ENCODE measurements at regions not wholly inside any gene's neighbourhood (a gene's known extent, or its start where the extent isn't known, plus 50 kb on each side); places are given as distances from the start of the nearest gene placed in this dataset.

DNA sequence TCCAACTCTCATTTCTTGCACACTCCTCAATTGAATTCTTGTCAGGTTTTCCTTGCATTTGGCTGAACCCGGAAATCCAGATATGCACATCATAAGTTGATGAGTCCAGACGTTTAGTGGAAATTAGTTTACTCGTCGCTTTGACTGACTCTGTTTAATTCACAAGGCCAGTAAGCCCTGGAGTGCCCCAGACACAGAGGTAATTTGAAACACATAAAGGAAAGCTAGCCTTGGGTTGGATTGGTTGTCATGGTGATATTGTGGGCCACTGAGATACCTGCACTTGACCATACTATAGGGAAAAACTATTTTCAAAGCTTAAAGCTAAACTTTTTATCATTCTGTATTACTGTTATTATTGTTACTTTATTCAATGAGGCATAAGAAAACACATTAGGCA, 178.3 kb upstream of the CA10 start:
- no peak for TF ChIP-seq EZH2 (IDR thresholded peaks at IDR 0.05; ENCODE audit: borderline replicate concordance, low read length)
- TF ChIP-seq, protein P1, sequence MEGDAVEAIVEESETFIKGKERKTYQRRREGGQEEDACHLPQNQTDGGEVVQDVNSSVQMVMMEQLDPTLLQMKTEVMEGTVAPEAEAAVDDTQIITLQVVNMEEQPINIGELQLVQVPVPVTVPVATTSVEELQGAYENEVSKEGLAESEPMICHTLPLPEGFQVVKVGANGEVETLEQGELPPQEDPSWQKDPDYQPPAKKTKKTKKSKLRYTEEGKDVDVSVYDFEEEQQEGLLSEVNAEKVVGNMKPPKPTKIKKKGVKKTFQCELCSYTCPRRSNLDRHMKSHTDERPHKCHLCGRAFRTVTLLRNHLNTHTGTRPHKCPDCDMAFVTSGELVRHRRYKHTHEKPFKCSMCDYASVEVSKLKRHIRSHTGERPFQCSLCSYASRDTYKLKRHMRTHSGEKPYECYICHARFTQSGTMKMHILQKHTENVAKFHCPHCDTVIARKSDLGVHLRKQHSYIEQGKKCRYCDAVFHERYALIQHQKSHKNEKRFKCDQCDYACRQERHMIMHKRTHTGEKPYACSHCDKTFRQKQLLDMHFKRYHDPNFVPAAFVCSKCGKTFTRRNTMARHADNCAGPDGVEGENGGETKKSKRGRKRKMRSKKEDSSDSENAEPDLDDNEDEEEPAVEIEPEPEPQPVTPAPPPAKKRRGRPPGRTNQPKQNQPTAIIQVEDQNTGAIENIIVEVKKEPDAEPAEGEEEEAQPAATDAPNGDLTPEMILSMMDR (IDR thresholded peaks at IDR 0.05; ENCODE audit: low read length): no peak

All from OCI-LY1 (cell line).